ENCODE measurements at regions not wholly inside any gene's neighbourhood (a gene's known extent, or its start where the extent isn't known, plus 50 kb on each side); places are given as distances from the start of the nearest gene placed in this dataset.

DNA sequence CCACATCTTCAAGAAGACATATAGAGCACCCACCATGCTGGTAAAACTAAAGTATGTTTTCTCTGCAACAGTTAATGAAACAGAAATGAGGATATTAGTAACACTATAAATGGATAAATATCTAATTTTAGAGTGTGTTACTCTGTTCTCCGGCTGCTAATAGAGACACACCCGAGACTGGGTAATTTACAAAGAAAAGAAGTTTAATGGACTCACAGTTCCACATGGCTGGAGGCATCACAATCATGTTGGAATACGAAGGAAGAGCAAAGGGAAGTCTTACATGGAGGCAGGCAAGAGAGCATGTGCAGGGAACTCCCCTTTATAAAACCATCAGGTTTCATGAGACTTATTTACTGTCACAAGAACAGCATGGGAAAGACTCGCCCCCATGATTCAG, 287.2 kb downstream of the SRGAP2C start:
- TF ChIP-seq FOS (IDR thresholded peaks at IDR 0.05; ENCODE audit: borderline replicate concordance, extremely low read depth, insufficient read length) (no peak), NBN (IDR thresholded peaks at IDR 0.05) (no peak), TAF1 (IDR thresholded peaks at IDR 0.05; ENCODE audit: borderline replicate concordance, low read depth, low read length) (no peak), EZH2 (IDR thresholded peaks at IDR 0.05; ENCODE audit: borderline replicate concordance, control insufficient read depth, low read depth, low read length) (no peak), BRCA1 (IDR thresholded peaks at IDR 0.05; ENCODE audit: low read depth, low read length) (no peak), BACH1 (IDR thresholded peaks at IDR 0.05; ENCODE audit: borderline replicate concordance) (no peak), GATAD2B (conservative IDR thresholded peaks at IDR 0.05; ENCODE audit: low read depth) (no peak), POLR2AphosphoS5 (IDR thresholded peaks at IDR 0.05; ENCODE audit: low read length) (no peak)
- TF ChIP-seq, protein P1, sequence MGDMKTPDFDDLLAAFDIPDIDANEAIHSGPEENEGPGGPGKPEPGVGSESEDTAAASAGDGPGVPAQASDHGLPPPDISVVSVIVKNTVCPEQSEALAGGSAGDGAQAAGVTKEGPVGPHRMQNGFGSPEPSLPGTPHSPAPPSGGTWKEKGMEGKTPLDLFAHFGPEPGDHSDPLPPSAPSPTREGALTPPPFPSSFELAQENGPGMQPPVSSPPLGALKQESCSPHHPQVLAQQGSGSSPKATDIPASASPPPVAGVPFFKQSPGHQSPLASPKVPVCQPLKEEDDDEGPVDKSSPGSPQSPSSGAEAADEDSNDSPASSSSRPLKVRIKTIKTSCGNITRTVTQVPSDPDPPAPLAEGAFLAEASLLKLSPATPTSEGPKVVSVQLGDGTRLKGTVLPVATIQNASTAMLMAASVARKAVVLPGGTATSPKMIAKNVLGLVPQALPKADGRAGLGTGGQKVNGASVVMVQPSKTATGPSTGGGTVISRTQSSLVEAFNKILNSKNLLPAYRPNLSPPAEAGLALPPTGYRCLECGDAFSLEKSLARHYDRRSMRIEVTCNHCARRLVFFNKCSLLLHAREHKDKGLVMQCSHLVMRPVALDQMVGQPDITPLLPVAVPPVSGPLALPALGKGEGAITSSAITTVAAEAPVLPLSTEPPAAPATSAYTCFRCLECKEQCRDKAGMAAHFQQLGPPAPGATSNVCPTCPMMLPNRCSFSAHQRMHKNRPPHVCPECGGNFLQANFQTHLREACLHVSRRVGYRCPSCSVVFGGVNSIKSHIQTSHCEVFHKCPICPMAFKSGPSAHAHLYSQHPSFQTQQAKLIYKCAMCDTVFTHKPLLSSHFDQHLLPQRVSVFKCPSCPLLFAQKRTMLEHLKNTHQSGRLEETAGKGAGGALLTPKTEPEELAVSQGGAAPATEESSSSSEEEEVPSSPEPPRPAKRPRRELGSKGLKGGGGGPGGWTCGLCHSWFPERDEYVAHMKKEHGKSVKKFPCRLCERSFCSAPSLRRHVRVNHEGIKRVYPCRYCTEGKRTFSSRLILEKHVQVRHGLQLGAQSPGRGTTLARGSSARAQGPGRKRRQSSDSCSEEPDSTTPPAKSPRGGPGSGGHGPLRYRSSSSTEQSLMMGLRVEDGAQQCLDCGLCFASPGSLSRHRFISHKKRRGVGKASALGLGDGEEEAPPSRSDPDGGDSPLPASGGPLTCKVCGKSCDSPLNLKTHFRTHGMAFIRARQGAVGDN (IDR thresholded peaks at IDR 0.05): no peak
